ENCODE measurements at regions not wholly inside any gene's neighbourhood (a gene's known extent, or its start where the extent isn't known, plus 50 kb on each side); places are given as distances from the start of the nearest gene placed in this dataset.

DNA sequence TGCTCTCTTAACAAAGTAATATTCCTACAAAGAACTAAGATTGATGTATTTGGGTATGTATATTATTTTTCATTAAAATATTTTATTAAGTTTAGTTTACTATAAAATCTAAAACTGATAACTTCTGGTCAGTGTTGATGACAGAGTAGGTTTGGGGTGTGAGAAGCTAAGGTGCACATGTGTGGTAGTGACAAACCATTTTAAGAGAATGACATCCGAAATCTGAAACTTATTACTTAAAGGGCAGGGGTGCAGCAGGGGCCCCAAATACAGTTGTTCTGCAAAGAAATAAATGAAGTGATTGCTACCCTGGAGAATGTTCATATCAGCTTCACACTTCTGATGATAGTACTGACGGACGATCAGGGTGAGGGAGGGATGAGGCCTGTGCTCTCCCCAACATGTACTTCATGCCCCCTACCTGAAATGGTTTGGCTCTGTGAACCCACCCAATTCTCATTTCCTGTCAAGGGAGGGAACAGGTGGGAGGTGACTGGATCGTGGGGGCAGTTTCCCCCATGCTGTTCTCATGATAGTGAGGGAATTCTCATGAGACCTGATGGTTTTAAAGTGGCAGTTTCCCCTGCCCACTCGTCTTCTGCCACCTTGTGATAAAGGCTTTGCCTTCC, 125.3 kb upstream of the RFX3 start:
- no peak for TF ChIP-seq EZH2 (IDR thresholded peaks at IDR 0.05; ENCODE audit: borderline replicate concordance, insufficient read depth, low read depth, low read length, poor library complexity, severe bottlenecking)
- TF ChIP-seq, protein P1, sequence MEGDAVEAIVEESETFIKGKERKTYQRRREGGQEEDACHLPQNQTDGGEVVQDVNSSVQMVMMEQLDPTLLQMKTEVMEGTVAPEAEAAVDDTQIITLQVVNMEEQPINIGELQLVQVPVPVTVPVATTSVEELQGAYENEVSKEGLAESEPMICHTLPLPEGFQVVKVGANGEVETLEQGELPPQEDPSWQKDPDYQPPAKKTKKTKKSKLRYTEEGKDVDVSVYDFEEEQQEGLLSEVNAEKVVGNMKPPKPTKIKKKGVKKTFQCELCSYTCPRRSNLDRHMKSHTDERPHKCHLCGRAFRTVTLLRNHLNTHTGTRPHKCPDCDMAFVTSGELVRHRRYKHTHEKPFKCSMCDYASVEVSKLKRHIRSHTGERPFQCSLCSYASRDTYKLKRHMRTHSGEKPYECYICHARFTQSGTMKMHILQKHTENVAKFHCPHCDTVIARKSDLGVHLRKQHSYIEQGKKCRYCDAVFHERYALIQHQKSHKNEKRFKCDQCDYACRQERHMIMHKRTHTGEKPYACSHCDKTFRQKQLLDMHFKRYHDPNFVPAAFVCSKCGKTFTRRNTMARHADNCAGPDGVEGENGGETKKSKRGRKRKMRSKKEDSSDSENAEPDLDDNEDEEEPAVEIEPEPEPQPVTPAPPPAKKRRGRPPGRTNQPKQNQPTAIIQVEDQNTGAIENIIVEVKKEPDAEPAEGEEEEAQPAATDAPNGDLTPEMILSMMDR (IDR thresholded peaks at IDR 0.05): no peak
- no peak overlapping the region for H3K4me3 ChIP-seq (ENCODE audit: control extremely low read depth in 1 of 5, extremely low read depth in 1 of 5, insufficient read depth in 1 of 5, low read depth in 2 of 5, low read length in 4 of 5)
- H3K9ac ChIP-seq (ENCODE audit: low read length): no peak overlapping the region
- H3K9me3 ChIP-seq (ENCODE audit: control extremely low read depth in 1 of 3, control insufficient read depth in 2 of 3, insufficient read depth in 1 of 3, low read length in 2 of 3): no peaks in the 10 kb centered on the region
- ChIA-PET POLR2A (no interaction called here), CTCF (interaction anchor here (0.8 kb wide), 1 partner anchor 184 kb away, joined by 3 read pairs; no protein-coding TSS in a partner anchor)
- H2AFZ ChIP-seq (ENCODE audit: insufficient read depth, low read depth, low read length, poor library complexity, severe bottlenecking): no peak overlapping the region
- ATAC-seq (ENCODE audit: low read depth): no peak
- H3K36me3 ChIP-seq (replicated peaks in 1 of 2; ENCODE audit: control extremely low read depth in 1 of 2, control insufficient read depth in 1 of 2, extremely low read depth in 1 of 2, insufficient read depth in 2 of 2, low read length in 1 of 2): no peaks in the 10 kb centered on the region
- whole genome bisulfite sequencing (ENCODE audit: insufficient coverage): 70% methylated on average over 2 of the region's 5 CpGs
- no peaks in the 10 kb centered on the region for H3K79me2 ChIP-seq (ENCODE audit: control insufficient read depth, insufficient read depth, low read length)
- intact Hi-C loops (cut with micrococcal nuclease): no loop called here
- Mint-ChIP-seq H3K9me3 (ENCODE audit: insufficient read depth) (no peaks in the 10 kb centered on the region), H3K4me3 (no peak overlapping the region), H3K4me1 (no peaks in the 10 kb centered on the region), H3K27ac (no peak overlapping the region), H3K27me3 (no peaks in the 10 kb centered on the region)
- no peak overlapping the region for H3K4me2 ChIP-seq (replicated peaks; ENCODE audit: low read depth, low read length, poor library complexity, severe bottlenecking)
- no peaks in the 10 kb centered on the region for H3K27me3 ChIP-seq (replicated peaks in 1 of 4; ENCODE audit: control extremely low read depth in 1 of 4, control insufficient read depth in 3 of 4, insufficient read depth in 4 of 4, low read length in 3 of 4)
- no peaks in the 10 kb centered on the region for H3K4me1 ChIP-seq (ENCODE audit: control insufficient read depth in 2 of 2, insufficient read depth in 2 of 2, low read length in 2 of 2)
- DNase-seq: no peak
- no peaks in the 10 kb centered on the region for H4K20me1 ChIP-seq (ENCODE audit: control insufficient read depth, insufficient read depth, low read length, poor library complexity, severe bottlenecking)
- H3K27ac ChIP-seq (ENCODE audit: low read length in 2 of 2): no peak overlapping the region

DNA sequence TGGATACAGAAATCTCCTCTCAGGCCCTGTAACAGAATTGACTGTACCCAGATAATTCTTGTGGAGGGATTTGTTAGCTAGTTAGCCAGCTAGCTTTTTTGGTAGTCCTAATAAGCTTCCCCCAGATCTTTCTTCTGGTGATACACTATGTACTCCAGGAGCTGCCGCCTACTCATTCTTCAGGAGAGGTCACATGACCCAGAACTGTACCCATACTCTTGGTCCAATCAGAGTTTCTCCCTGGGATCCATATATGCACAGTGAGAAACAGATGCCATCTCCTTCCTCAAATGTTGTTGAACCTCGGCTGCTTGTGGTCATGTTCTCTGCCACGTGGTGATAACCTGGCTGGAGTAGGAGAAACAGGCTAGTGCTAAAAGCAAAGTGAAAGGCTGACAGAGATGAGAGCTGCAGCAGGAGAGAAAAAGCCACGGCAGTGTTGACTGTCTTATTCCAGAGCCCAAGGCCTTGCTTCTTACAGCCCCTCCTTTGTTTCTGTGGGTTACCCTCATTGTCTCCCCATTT, 123.0 kb upstream of the RFX3 start:
- WGBS (ENCODE audit: insufficient coverage): 83% methylated on average over 2 of the region's 4 CpGs
- POLR2A ChIA-PET: no interaction called here
- Histone ChIP-seq H3K36me3 (replicated peaks in 1 of 2; ENCODE audit: control extremely low read depth in 1 of 2, control insufficient read depth in 1 of 2, extremely low read depth in 1 of 2, insufficient read depth in 2 of 2, low read length in 1 of 2) (no peaks in the 10 kb centered on the region), H4K20me1 (ENCODE audit: control insufficient read depth, insufficient read depth, low read length, poor library complexity, severe bottlenecking) (no peaks in the 10 kb centered on the region), H3K4me3 (ENCODE audit: control extremely low read depth in 1 of 5, extremely low read depth in 1 of 5, insufficient read depth in 1 of 5, low read depth in 2 of 5, low read length in 4 of 5) (no peak overlapping the region), H2AFZ (ENCODE audit: insufficient read depth, low read depth, low read length, poor library complexity, severe bottlenecking) (no peak overlapping the region), H3K4me1 (ENCODE audit: control insufficient read depth in 2 of 2, insufficient read depth in 2 of 2, low read length in 2 of 2) (no peaks in the 10 kb centered on the region), H3K27me3 (replicated peaks in 1 of 4; ENCODE audit: control extremely low read depth in 1 of 4, control insufficient read depth in 3 of 4, insufficient read depth in 4 of 4, low read length in 3 of 4) (no peaks in the 10 kb centered on the region), H3K79me2 (ENCODE audit: control insufficient read depth, insufficient read depth, low read length) (no peaks in the 10 kb centered on the region), H3K27ac (ENCODE audit: low read length in 2 of 2) (no peak overlapping the region), H3K9me3 (ENCODE audit: control extremely low read depth in 1 of 3, control insufficient read depth in 2 of 3, insufficient read depth in 1 of 3, low read length in 2 of 3) (no peaks in the 10 kb centered on the region), H3K9ac (ENCODE audit: low read length) (no peak overlapping the region), H3K4me2 (replicated peaks; ENCODE audit: low read depth, low read length, poor library complexity, severe bottlenecking) (no peak overlapping the region)
- intact Hi-C loops (cut with micrococcal nuclease): loop anchor here (5.0 kb wide), 1 partner anchor 181 kb away; no protein-coding TSS in a partner anchor
- Mint-ChIP-seq H3K4me3 (no peak overlapping the region), H3K9me3 (ENCODE audit: insufficient read depth) (no peaks in the 10 kb centered on the region), H3K4me1 (no peaks in the 10 kb centered on the region), H3K27me3 (no peaks in the 10 kb centered on the region), H3K27ac (no peak overlapping the region)
- ATAC-seq (ENCODE audit: low read depth): no peak
- TF ChIP-seq, protein P1 (IDR thresholded peaks at IDR 0.05): no peak
- no peak for TF ChIP-seq EZH2 (IDR thresholded peaks at IDR 0.05; ENCODE audit: borderline replicate concordance, insufficient read depth, low read depth, low read length, poor library complexity, severe bottlenecking)
- no peak for DNase-seq
- CTCF ChIA-PET: no interaction called here

Data from B cell (primary cell).